SK-N-SH treated with all-trans-retinoic acid at 6 μM for 48 hours (cell line): ENCODE measurements at regions not wholly inside any gene's neighbourhood (a gene's known extent, or its start where the extent isn't known, plus 50 kb on each side); places are given as distances from the start of the nearest gene placed in this dataset.

Experiments
- TSHZ2 ChIP-seq: fragments of 250-450 bp; sonication (Bioruptor Pico); IDR thresholded peaks from 2 replicates; pipeline ENCODE4 v1.5.0; 2020; ENCODE audit warnings: mild to moderate bottlenecking, moderate library complexity
- ZFP3 ChIP-seq: fragments of 250-450 bp; sonication (Bioruptor Pico); IDR thresholded peaks from 2 replicates; pipeline ENCODE4 v1.5.0; 2020; ENCODE audit warnings: mild to moderate bottlenecking, moderate library complexity
- ZNF70 ChIP-seq: fragments of 450-650 bp; formaldehyde crosslinking; IDR thresholded peaks from 2 replicates; pipeline ENCODE4 v1.5.0; 2020; ENCODE audit warnings: mild to moderate bottlenecking, moderate library complexity

- TF ChIP-seq TSHZ2 (CRISPR knock-in tag) (no peak), ZFP3 (CRISPR knock-in tag) (no peak), ZNF70 (CRISPR knock-in tag) (no peak)
Measured at GRCh38 chr6:100096341-100096740, 102.3 kb upstream of the MCHR2 start.
